ENCODE measurements at regions not wholly inside any gene's neighbourhood (a gene's known extent, or its start where the extent isn't known, plus 50 kb on each side); places are given as distances from the start of the nearest gene placed in this dataset.
"Not testable (repeated sequence)": the region's sequence is repeated elsewhere in the genome, so short reads cannot be mapped to it uniquely, and the experiment has no call there.

GRCh38 chr5:158473016-158473635 lies 614.2 kb upstream of the CLINT1 start:
- no peak for DNase-seq

- no peak for DNase-seq
Observed at GRCh38 chr5:158471535-158471924, 612.6 kb upstream of the CLINT1 start.

GRCh38 chr5:158470764-158471534 lies 612.0 kb upstream of the CLINT1 start:
- DNase-seq: no peak

GRCh38 chr5:158468444-158468843 lies 609.5 kb upstream of the CLINT1 start:
- DNase-seq: no peak

- DNase-seq: no peak
Observed at GRCh38 chr5:158466191-158466590, 607.2 kb upstream of the CLINT1 start.

GRCh38 chr5:158465086-158465972 lies 606.4 kb upstream of the CLINT1 start:
- no peak for DNase-seq

GRCh38 chr5:158464383-158464782 lies 605.4 kb upstream of the CLINT1 start:
- DNase-seq: no peak

- no peak for DNase-seq
Observed at GRCh38 chr5:158463938-158464337, 605.0 kb upstream of the CLINT1 start.

GRCh38 chr5:158463188-158463587 lies 604.2 kb upstream of the CLINT1 start:
- no peak for DNase-seq

- no peak for DNase-seq
Observed at GRCh38 chr5:158462349-158463114, 603.6 kb upstream of the CLINT1 start.

- no peak for DNase-seq
Observed at GRCh38 chr5:158461240-158461854, 602.4 kb upstream of the CLINT1 start.

GRCh38 chr5:158458086-158458485 lies 599.1 kb upstream of the CLINT1 start:
- DNase-seq: no peak

- DNase-seq: no peak
Observed at GRCh38 chr5:158456756-158457155, 597.8 kb upstream of the CLINT1 start.

GRCh38 chr5:158456241-158456640 lies 597.3 kb upstream of the CLINT1 start:
- no peak for DNase-seq

- no peak for DNase-seq
Observed at GRCh38 chr5:158451993-158452672, 593.2 kb upstream of the CLINT1 start.

GRCh38 chr5:158451203-158451992 lies 592.5 kb upstream of the CLINT1 start:
- no peak for DNase-seq

- no peak for DNase-seq
Observed at GRCh38 chr5:158450751-158451171, 591.8 kb upstream of the CLINT1 start.

- DNase-seq: not testable (repeated sequence)
Observed at GRCh38 chr5:158446761-158447160, 587.8 kb upstream of the CLINT1 start.

- not testable (repeated sequence) for DNase-seq
Observed at GRCh38 chr5:158439204-158439603, 580.3 kb upstream of the CLINT1 start.

GRCh38 chr5:158436271-158437065 lies 577.5 kb upstream of the CLINT1 start:
- no peak for DNase-seq
